ENCODE measurements at regions not wholly inside any gene's neighbourhood (a gene's known extent, or its start where the extent isn't known, plus 50 kb on each side); places are given as distances from the start of the nearest gene placed in this dataset.
"Not testable (repeated sequence)": the region's sequence is repeated elsewhere in the genome, so short reads cannot be mapped to it uniquely, and the experiment has no call there.

- DNase-seq = no peak
These were observed 199.1 kb downstream of the NNT start for GRCh38 chr5:43802119-43802518.

GRCh38 chr5:43798740-43799139 is 195.8 kb downstream of the NNT start:
- DNase-seq = no peak

More at GRCh38 chr5:43802119-43802518, 199.1 kb downstream of the NNT start:
- TF ChIP-seq POLR2A (IDR thresholded peaks at IDR 0.05; ENCODE audit: low read length) (no peak), GATA1 (IDR thresholded peaks at IDR 0.05; ENCODE audit: low read depth, low read length) (no peak)

GRCh38 chr5:43791880-43792279 is 188.9 kb downstream of the NNT start:
- DNase-seq = not testable (repeated sequence)

More at GRCh38 chr5:43798740-43799139, 195.8 kb downstream of the NNT start:
- no peak for TF ChIP-seq GATA1 (IDR thresholded peaks at IDR 0.05; ENCODE audit: low read depth, low read length)
- TF ChIP-seq POLR2A (IDR thresholded peaks at IDR 0.05; ENCODE audit: low read length) = no peak

- TF ChIP-seq POLR2A (IDR thresholded peaks at IDR 0.05; ENCODE audit: low read length) = no peak
These were observed 182.2 kb downstream of the NNT start for GRCh38 chr5:43785198-43785597.

GRCh38 chr5:43780586-43780985 is 177.6 kb downstream of the NNT start:
- TF ChIP-seq GATA1 (IDR thresholded peaks at IDR 0.05; ENCODE audit: low read depth, low read length) = no peak
- no peak for DNase-seq

More at GRCh38 chr5:43785198-43785597, 182.2 kb downstream of the NNT start:
- DNase-seq = no peak

GRCh38 chr5:43774881-43775399 is 172.0 kb downstream of the NNT start:
- TF ChIP-seq GATA1 (IDR thresholded peaks at IDR 0.05; ENCODE audit: low read depth, low read length) = no peak
- DNase-seq = no peak

- peak; percentile 29 to 77 for DNase-seq
- TF ChIP-seq POLR2A (IDR thresholded peaks at IDR 0.05; ENCODE audit: low read length) = no peak
- no peak for TF ChIP-seq GATA1 (IDR thresholded peaks at IDR 0.05; ENCODE audit: low read depth, low read length)
These were observed 170.5 kb downstream of the NNT start for GRCh38 chr5:43773478-43773844.

GRCh38 chr5:43772764-43773477 is 169.9 kb downstream of the NNT start:
- DNase-seq = peak; percentile 85 to 89
- TF ChIP-seq GATA1 (IDR thresholded peaks at IDR 0.05; ENCODE audit: low read depth, low read length) = no peak
- TF ChIP-seq POLR2A (IDR thresholded peaks at IDR 0.05; ENCODE audit: low read length) = no peak

GRCh38 chr5:43772458-43772763 is 169.4 kb downstream of the NNT start:
- no peak for DNase-seq
- no peak for TF ChIP-seq GATA1 (IDR thresholded peaks at IDR 0.05; ENCODE audit: low read depth, low read length)
- peak; percentile 30 for TF ChIP-seq POLR2A (IDR thresholded peaks at IDR 0.05; ENCODE audit: low read length)

GRCh38 chr5:43771611-43772031 is 168.6 kb downstream of the NNT start:
- TF ChIP-seq GATA1 (IDR thresholded peaks at IDR 0.05; ENCODE audit: low read depth, low read length) = no peak
- TF ChIP-seq POLR2A (IDR thresholded peaks at IDR 0.05; ENCODE audit: low read length) = no peak

GRCh38 chr5:43769571-43770355 is 166.8 kb downstream of the NNT start:
- no peak for TF ChIP-seq GATA1 (IDR thresholded peaks at IDR 0.05; ENCODE audit: low read depth, low read length)
- TF ChIP-seq POLR2A (IDR thresholded peaks at IDR 0.05; ENCODE audit: low read length) = no peak
- no peak for DNase-seq

More at GRCh38 chr5:43771611-43772031, 168.6 kb downstream of the NNT start:
- DNase-seq = no peak
